Transverse colon (tissue), 3 donors: ENCODE measurements at regions not wholly inside any gene's neighbourhood (a gene's known extent, or its start where the extent isn't known, plus 50 kb on each side); places are given as distances from the start of the nearest gene placed in this dataset.

Experiments used
- EP300 ChIP-seq: sonication (generic); formaldehyde crosslinking; IDR thresholded peaks from one replicate; pipeline ENCODE4 v1.6.1; 2017; ENCODE audit warnings: antibody characterized with exemption, low read depth
- POLR2A ChIP-seq: fragments of 450-650 bp; IDR thresholded peaks from one replicate; pipeline ENCODE4 v1.6.1; 2016; ENCODE audit warnings: antibody characterized with exemption, mild to moderate bottlenecking, moderate library complexity
- TF ChIP-seq, protein P1 (sequence below), 5 experiments: fragments of 200-600 bp in 3 of 5; fragments of 450-650 bp in 2 of 5; sonication (generic) in 3 of 5; IDR thresholded peaks; 1 replicate in 2 of 5; 2 replicates in 3 of 5; pipeline ENCODE4 v1.5.1; 2016 to 2017; ENCODE audit warnings: antibody characterized with exemption in 5 of 5, inconsistent platforms in 3 of 5, mild to moderate bottlenecking in 2 of 5, moderate library complexity in 1 of 5

DNA sequence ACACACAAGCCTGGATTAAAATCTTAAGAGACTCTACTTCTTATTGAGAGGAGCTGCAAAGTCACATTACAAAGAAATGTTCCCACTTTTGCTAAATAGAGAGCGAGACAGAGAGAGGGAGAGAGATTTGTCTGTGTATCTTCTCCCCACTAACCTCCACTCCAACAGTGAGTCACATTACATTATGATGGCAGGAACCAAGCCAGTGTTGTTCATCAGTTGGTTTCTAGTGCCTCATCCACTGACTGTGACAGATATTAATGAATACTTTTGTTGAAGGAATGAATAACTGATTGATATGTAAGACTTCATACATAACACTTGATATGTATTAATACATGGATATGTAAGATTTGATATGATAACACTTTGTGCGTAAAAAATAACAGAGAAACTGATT, 258.2 kb upstream of the SORCS1 start:
- TF ChIP-seq, protein P1, sequence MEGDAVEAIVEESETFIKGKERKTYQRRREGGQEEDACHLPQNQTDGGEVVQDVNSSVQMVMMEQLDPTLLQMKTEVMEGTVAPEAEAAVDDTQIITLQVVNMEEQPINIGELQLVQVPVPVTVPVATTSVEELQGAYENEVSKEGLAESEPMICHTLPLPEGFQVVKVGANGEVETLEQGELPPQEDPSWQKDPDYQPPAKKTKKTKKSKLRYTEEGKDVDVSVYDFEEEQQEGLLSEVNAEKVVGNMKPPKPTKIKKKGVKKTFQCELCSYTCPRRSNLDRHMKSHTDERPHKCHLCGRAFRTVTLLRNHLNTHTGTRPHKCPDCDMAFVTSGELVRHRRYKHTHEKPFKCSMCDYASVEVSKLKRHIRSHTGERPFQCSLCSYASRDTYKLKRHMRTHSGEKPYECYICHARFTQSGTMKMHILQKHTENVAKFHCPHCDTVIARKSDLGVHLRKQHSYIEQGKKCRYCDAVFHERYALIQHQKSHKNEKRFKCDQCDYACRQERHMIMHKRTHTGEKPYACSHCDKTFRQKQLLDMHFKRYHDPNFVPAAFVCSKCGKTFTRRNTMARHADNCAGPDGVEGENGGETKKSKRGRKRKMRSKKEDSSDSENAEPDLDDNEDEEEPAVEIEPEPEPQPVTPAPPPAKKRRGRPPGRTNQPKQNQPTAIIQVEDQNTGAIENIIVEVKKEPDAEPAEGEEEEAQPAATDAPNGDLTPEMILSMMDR (IDR thresholded peaks at IDR 0.05), result no peak
- TF ChIP-seq EP300, result no peak
- TF ChIP-seq POLR2A, result no peak
